RCC 7860 (cell line): ENCODE measurements at regions not wholly inside any gene's neighbourhood (a gene's known extent, or its start where the extent isn't known, plus 50 kb on each side); places are given as distances from the start of the nearest gene placed in this dataset.

Source experiments
- DNase-seq: peaks from one replicate; pipeline ENCODE4 v3.0.0-alpha.2; 2015; ENCODE audit warnings: low spot score
- FAIRE-seq: peaks from 2 replicates; lab custom pipeline; 2012; peaks lifted over from hg19 to GRCh38; lab: Jason Lieb, UNC

GRCh38 chr16:82567175-82567574 is 59.6 kb upstream of the CDH13 start:
- FAIRE-seq (no peak), DNase-seq (no peak)

DNA sequence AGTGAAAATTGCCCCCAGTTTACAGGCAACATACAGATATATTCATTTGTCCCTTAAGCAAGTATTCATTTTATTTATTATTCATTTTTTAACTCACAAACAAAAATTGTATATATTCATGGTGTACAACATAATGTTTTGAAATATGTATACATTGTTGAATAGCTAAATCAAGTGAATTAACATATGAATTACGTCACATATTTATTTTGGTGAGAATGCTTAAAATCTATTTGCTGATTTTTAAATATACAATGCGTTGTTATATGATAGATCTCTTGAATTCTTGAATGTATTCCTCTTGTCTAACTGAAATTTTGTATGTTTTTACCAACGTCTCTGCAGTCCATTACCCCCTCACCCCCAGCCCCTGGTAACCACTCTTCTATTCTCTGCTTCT is 63.4 kb upstream of the CDH13 start:
- no peak for DNase-seq

GRCh38 chr16:82562183-82562683 is 64.5 kb upstream of the CDH13 start:
- FAIRE-seq (no peak), DNase-seq (no peak)

More for the DNA sequence above, 63.4 kb upstream of the CDH13 start:
- no peak for FAIRE-seq

DNA sequence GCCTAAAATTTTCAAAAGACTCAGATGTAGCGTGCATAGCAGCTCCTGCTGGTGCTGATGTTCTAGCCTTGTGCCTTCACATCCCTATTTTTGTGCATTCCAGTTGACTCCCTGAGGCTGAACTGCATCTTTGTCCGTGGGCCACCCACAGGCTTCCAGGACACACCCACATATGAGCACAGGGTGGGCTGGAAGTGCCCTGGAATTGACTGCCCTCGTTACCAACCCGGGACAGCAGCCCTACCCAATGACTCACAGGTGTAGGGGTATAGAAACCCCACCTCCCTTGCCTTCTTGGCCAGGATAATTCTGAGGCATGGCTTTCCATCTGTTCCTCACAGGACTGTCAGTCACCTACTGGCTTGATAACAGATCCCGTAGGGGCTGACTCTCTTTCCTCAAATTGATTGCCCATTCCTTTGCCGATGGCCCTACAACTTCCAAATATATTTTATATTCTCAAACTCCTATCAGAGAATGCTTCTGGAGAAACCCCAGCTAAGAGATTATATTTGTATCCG is 65.9 kb upstream of the CDH13 start:
- FAIRE-seq (no peak), DNase-seq (no peak)

DNA sequence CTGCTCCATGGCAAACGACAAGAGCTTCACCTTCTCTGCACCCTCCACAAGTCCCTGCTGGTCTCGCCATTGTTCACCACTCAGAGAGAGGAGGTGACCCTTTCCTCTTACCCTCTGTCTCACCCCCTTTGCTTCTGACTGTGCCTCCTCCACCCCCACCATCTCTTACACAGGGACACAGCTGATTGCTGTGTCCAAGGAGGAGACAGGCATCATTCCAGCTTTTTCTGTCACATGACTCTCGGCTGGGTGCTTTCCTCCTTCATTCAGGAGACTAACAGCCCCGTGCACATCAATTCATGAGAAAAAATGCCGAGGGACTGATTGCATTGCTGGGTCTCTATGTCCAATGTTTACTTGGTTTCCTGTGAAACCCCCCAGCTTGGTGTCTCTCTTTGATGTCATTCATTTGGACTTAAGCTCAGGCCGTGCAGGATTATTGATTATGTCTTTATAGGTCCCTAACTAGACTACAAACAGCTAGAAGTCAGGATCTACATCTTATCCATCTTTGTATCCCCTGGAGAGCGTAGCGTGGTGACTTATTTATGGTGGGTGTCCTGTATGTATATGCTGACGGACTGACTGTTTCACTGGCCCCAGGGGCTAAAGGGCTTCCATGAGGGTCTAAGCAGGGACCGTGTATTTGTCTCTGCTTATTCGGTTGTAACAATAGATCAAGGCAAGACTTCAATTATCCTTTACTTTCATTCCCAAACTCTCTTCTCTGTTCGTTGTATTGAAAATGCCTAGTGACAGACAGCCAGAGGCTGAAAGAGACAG is 82.2 kb upstream of the CDH13 start:
- FAIRE-seq (no peak), DNase-seq (no peak)

GRCh38 chr16:82542714-82543113 is 84.1 kb upstream of the CDH13 start:
- DNase-seq (no peak), FAIRE-seq (no peak)

GRCh38 chr16:82541103-82541502 is 85.7 kb upstream of the CDH13 start:
- no peak for FAIRE-seq
- DNase-seq: no peak

- DNase-seq: no peak
- no peak for FAIRE-seq
Observed at GRCh38 chr16:82535764-82536163, 91.0 kb upstream of the CDH13 start.

GRCh38 chr16:82535262-82535661 is 91.5 kb upstream of the CDH13 start:
- FAIRE-seq (no peak), DNase-seq (no peak)

DNA sequence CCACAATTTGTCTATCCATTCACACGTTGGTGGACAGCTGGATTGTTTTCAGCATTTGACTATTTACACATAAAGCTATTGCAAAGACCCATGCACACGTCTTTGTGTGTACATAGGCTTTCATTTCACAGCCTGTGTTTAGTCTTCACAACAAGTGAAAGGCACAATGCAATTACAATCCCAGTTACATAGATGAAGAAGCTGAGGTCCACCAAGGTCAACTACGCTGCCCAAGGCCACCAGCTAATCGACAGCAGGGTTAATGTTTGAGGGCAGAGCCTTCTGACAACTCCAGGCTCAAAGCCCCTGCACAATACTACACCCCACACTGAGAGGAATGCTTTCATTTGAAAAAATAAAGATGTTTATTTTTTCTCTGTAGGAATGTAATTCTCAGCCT is 93.6 kb upstream of the CDH13 start:
- DNase-seq (no peak), FAIRE-seq (no peak)

DNA sequence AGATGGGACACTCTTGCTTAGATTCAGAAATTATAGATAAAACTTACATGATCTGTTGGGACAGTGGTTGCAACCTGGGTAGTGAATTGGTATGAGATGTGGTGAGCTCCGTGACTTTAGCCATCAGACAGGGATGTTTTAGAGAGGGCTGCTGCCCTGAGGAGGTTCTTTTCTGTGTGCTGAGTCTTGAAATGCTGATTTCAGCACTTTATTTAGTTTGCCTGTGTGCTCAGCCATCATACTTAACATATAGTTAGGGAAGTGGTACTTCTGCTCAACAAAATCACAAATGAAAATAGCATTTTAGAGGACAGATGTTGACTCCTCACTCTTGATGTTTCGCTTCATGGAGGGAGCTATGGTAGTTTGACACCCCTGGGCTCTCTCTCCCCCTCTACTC is 95.9 kb upstream of the CDH13 start:
- DNase-seq (no peak), FAIRE-seq (no peak)

GRCh38 chr16:82527101-82527500 is 99.7 kb upstream of the CDH13 start:
- DNase-seq: no peak
- FAIRE-seq: no peak

GRCh38 chr16:82524976-82525375 is 101.8 kb upstream of the CDH13 start:
- DNase-seq (no peak), FAIRE-seq (no peak)

GRCh38 chr16:82523815-82524214 is 103.0 kb upstream of the CDH13 start:
- FAIRE-seq (no peak), DNase-seq (peak; percentile 39)

GRCh38 chr16:82522026-82522425 is 104.7 kb upstream of the CDH13 start:
- no peak for DNase-seq

GRCh38 chr16:82518811-82519210 is 108.0 kb upstream of the CDH13 start:
- DNase-seq (no peak), FAIRE-seq (no peak)

More at GRCh38 chr16:82522026-82522425, 104.7 kb upstream of the CDH13 start:
- no peak for FAIRE-seq

DNA sequence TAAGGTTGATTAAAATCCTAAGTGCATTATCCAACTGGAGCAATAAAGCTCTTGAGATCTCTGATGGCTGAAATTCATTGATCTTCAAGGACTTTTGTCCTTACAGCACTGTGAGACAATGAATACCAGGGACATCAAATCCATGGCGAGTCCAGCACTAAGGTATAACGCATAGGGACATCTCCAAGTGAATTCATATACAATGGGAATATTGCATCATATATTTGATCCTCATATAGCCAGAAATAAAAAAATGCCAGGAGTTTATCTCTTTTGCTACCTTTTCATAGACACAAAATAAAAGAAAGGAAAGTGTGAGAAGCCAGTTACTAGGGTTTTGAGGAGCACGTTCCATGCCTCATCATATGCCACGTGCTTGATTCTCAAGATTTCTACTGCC is 112.5 kb upstream of the CDH13 start:
- DNase-seq: no peak
- no peak for FAIRE-seq

DNA sequence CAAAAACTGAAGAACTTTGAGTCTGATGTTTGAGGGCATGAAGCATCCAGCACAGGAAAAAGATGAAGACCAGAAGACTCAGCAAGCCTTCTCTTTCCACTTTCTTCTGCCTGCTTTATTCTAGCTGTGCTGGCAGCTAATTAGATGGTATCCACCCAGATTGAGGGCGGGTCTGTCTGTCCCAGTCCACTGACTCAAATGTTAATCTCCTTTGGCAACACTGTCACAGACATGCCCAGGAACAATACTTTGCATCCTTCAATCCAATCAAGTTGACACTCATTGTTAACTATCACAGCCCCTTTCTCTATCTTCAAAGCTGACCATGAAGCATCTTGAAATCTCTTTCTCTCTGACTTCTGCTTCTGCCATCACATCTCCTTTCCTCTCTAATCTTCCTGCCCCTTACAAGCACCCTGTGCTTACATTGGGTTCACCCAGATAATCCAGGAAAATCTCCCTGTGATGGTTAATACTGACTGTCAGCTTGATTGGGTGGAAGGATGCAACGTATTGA is 115.9 kb upstream of the CDH13 start:
- DNase-seq (no peak), FAIRE-seq (no peak)

DNA sequence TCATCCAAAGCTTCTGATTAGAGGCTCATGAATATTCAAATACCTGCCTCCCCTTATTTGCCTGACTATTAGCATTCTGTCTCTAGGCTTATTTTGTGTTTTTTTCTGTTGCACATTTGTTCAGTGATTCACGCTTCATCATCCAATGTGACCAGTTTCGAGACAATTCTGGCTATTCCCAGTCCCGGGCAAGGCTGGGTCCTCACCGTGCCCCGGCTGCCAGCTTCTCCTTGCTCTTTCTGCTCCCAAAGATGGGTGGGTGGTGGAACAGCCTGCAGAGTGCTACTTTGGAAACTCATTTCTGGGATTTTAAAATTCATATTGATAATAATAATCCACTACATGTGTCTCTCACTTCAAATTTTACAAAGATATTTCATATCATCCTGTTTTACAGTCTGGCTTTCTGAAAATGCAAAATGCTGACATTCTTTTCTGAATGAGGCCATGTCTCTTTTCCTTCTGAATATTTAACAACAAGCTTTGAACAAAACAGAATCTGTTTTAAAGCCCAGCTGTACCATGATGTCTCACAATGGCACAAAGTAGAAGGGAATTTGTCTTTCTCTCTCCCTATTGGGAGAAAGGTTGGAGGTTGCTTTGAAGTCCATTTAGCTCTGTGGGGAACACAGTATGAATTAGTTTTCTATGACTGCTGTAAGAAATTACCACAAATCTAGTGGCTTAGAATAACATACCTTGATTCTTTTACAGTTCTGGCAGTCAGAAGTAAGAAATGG is 116.9 kb upstream of the CDH13 start:
- DNase-seq (no peak), FAIRE-seq (no peak)

DNA sequence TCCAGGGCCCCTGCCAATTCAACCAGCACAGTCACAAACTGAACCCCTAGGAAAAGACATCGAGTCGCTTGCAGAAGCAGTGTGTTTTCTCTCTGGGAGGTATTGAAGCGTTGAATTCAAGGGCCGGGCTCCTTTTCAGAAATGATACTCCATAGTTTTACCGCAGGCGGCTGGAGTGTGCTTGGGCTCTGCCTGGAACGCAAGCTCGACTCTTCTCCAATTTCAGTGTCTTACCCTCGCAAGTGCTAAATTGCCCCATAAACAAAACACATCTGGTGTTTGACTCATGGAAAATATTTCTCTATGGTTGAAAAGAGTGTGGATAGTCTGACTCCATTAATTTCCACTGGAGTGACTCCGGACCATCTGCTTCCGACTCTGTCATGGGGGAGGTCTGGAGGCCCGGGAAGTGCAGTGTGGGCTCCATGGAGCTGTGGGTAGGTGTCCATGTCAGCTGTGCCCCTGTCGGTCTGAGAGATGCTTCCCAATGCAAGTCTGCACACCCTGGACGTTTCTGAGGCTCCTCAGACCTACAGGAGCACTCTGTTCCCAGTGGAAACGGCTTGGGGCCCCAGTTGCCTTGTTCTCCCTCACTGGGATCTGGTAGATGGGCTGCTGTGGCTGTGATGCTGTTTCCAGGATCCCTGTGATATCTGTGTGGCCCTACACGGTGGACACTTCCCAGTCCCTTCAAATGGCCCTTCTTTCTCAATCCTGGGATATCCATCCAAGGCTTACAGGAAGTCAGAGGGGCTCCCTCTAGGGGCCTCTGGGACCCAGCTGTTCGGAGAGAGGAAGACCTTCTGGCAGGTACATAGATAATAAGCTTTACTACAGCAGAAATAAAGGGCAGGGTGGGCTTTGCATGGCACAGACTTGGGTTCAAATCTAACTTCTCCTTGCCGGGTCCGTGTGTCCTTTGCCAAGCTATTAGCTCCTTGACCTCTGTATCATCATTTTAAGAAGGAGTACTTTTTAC is 119.8 kb upstream of the CDH13 start:
- FAIRE-seq (no peak), DNase-seq (no peak)

- FAIRE-seq (no peak), DNase-seq (no peak)
Observed at GRCh38 chr16:82504836-82505235, 121.9 kb upstream of the CDH13 start.
